Neural progenitor cell (in vitro differentiated cells): ENCODE measurements at regions not wholly inside any gene's neighbourhood (a gene's known extent, or its start where the extent isn't known, plus 50 kb on each side); places are given as distances from the start of the nearest gene placed in this dataset.

Experiments
- DNase-seq: peaks from one replicate; pipeline ENCODE4 v3.0.0-alpha.2; 2016; ENCODE audit warnings: low spot score
- H2AFZ ChIP-seq: fragments of 200-600 bp; sonication (generic); replicated peaks from 2 replicates; pipeline ENCODE4 v1.6.1; 2016; ENCODE audit warnings: antibody characterized with exemption
- H3F3A ChIP-seq: fragments of 200-600 bp; sonication (generic); 2 replicates; pipeline ENCODE4 v1.6.1; 2016; ENCODE audit warnings: antibody characterized with exemption, low read depth
- H3K27ac ChIP-seq: fragments of 200-600 bp; sonication (generic); 2 replicates; pipeline ENCODE4 v1.5.1; 2016; ENCODE audit warnings: mild to moderate bottlenecking
- H3K27me3 ChIP-seq: fragments of 200-600 bp; sonication (generic); 2 replicates; pipeline ENCODE4 v1.6.1; 2016; ENCODE audit warnings: mild to moderate bottlenecking, moderate library complexity
- H3K36me3 ChIP-seq: fragments of 200-600 bp; sonication (generic); 2 replicates; pipeline ENCODE4 v1.5.1; 2016
- H3K4me1 ChIP-seq: fragments of 200-600 bp; sonication (generic); 2 replicates; pipeline ENCODE4 v1.6.1; 2016; ENCODE audit warnings: mixed run types
- H3K4me2 ChIP-seq: fragments of 200-600 bp; sonication (generic); 2 replicates; pipeline ENCODE4 v1.6.1; 2016
- H3K4me3 ChIP-seq: fragments of 200-600 bp; sonication (generic); 2 replicates; pipeline ENCODE4 v1.5.1; 2016
- H3K79me2 ChIP-seq: fragments of 200-600 bp; sonication (generic); 2 replicates; pipeline ENCODE4 v1.6.1; 2016; ENCODE audit warnings: low read depth
- H3K9ac ChIP-seq: fragments of 200-600 bp; sonication (generic); 2 replicates; pipeline ENCODE4 v1.6.1; 2016
- H3K9me3 ChIP-seq: fragments of 200-600 bp; sonication (generic); 2 replicates; pipeline ENCODE4 v1.5.1; 2016; ENCODE audit warnings: low read depth
- H4K20me1 ChIP-seq: fragments of 200-600 bp; sonication (generic); 2 replicates; pipeline ENCODE4 v1.6.1; 2016; ENCODE audit warnings: low read depth
- H3K27ac Mint-ChIP-seq: 3 replicates; pipeline ENCODE4 v1.8.0; 2021; ENCODE audit warnings: mixed read lengths
- H3K27me3 Mint-ChIP-seq: 2 replicates; pipeline ENCODE4 v1.8.0; 2022; ENCODE audit warnings: low read depth, mild to moderate bottlenecking, inconsistent platforms, moderate library complexity, mixed read lengths; ENCODE audit not compliant: insufficient read depth
- H3K36me3 Mint-ChIP-seq: 3 replicates; pipeline ENCODE4 v1.8.0; 2021; ENCODE audit warnings: mixed read lengths
- H3K4me1 Mint-ChIP-seq: 3 replicates; pipeline ENCODE4 v1.8.0; 2021; ENCODE audit warnings: mixed read lengths
- H3K4me3 Mint-ChIP-seq: 3 replicates; pipeline ENCODE4 v1.8.0; 2021; ENCODE audit warnings: mild to moderate bottlenecking, moderate library complexity, mixed read lengths
- H3K9me3 Mint-ChIP-seq: 3 replicates; pipeline ENCODE4 v1.8.0; 2020; ENCODE audit warnings: mixed read lengths
- EZH2 ChIP-seq: fragments of 200-600 bp; sonication (generic); IDR thresholded peaks from 2 replicates; pipeline ENCODE4 v1.6.1; 2017; ENCODE audit warnings: antibody characterized with exemption, mild to moderate bottlenecking, moderate library complexity
- EZH2phosphoT487 ChIP-seq: fragments of 200-600 bp; sonication (generic); IDR thresholded peaks from 2 replicates; pipeline ENCODE4 v1.6.1; 2017; ENCODE audit warnings: antibody characterized with exemption
- TF ChIP-seq, protein P1 (sequence below): fragments of 200-600 bp; sonication (generic); IDR thresholded peaks from 2 replicates; pipeline ENCODE4 v1.5.1; 2017; ENCODE audit warnings: antibody characterized with exemption, mild to moderate bottlenecking

DNA sequence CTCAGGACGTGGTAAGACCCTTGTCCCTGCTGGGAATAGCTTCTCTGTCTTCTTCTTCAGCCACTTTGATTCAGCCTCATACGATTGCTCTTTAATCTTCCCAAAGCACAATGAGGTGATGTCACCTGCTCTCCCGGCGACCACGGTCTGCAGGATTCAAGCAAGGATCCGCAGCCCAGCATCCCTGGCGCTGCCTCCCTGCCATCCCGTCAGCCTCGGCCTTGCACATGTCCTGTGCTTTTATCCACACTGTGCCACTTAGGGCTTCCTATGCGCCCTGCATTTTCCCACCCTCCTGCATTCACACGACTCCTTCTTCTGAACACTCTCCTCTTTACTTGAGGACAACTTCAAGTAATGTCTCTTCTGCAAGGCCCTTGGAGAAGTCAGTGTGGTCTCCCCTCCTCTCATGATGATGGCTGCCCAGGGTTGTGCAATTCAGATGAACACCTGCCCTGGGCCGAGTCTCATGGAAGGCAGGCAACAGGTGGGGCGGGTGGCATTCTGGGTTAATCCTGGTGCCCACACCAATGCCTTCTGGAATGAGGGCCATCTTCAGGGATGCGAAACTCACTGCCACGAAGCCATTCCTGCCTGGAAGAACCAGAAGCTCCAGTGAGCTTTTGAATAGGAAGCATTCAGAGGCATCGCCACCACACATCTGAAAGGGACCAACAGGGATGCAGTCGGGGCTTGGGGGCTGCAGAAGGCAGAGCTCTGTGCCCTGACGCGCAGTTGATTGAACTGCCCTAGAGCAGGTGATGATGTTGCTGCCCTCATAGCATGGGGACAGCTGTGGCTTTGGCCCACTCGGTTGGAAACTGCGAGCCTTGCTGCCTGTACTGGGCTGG lies 287.5 kb downstream of the GLRX3 start:
- H3K27me3 Mint-ChIP-seq: peaks cover 3% of the 10 kb centered on the region
- H3K9me3 ChIP-seq: no peaks in the 10 kb centered on the region
- no peaks in the 10 kb centered on the region for H3K4me1 ChIP-seq
- no peak overlapping the region for H3K4me2 ChIP-seq
- no peak overlapping the region for H3K27ac ChIP-seq
- no peak overlapping the region for H3K4me3 Mint-ChIP-seq
- TF ChIP-seq, protein P1, sequence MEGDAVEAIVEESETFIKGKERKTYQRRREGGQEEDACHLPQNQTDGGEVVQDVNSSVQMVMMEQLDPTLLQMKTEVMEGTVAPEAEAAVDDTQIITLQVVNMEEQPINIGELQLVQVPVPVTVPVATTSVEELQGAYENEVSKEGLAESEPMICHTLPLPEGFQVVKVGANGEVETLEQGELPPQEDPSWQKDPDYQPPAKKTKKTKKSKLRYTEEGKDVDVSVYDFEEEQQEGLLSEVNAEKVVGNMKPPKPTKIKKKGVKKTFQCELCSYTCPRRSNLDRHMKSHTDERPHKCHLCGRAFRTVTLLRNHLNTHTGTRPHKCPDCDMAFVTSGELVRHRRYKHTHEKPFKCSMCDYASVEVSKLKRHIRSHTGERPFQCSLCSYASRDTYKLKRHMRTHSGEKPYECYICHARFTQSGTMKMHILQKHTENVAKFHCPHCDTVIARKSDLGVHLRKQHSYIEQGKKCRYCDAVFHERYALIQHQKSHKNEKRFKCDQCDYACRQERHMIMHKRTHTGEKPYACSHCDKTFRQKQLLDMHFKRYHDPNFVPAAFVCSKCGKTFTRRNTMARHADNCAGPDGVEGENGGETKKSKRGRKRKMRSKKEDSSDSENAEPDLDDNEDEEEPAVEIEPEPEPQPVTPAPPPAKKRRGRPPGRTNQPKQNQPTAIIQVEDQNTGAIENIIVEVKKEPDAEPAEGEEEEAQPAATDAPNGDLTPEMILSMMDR: no peak
- TF ChIP-seq EZH2phosphoT487 (no peak), EZH2 (no peak)
- H3F3A ChIP-seq: no peaks in the 10 kb centered on the region
- no peaks in the 10 kb centered on the region for H4K20me1 ChIP-seq
- no peak overlapping the region for H3K9ac ChIP-seq
- H3K36me3 ChIP-seq: no peaks in the 10 kb centered on the region
- no peak overlapping the region for H2AFZ ChIP-seq
- H3K27me3 ChIP-seq: no peaks in the 10 kb centered on the region
- H3K36me3 Mint-ChIP-seq: no peaks in the 10 kb centered on the region
- H3K9me3 Mint-ChIP-seq: peaks cover 2% of the 10 kb centered on the region
- H3K4me1 Mint-ChIP-seq: no peaks in the 10 kb centered on the region
- no peak for DNase-seq
- H3K4me3 ChIP-seq: no peak overlapping the region
- H3K79me2 ChIP-seq: no peaks in the 10 kb centered on the region
- H3K27ac Mint-ChIP-seq: no peak overlapping the region

DNA sequence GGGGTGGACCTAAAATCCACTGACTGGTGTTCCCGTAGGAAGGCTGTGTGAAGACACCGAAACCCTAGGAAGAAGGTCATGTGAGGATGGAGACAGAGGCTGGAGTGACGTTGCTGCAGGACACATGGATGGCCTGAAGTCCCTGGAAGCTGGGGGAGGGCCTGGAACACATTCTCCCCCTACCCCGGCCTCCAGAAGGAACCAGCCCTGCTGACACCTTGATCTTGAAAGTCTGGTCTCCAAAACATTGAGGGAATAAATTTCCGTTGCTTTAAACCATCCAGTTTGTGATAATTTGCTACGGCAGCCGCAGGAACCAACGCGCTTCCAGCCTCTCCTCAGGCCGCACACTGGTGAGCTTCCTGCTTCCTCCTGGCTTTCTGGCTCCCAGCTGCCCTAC lies 288.2 kb downstream of the GLRX3 start:
- Mint-ChIP-seq H3K27ac (no peak overlapping the region), H3K4me3 (no peak overlapping the region), H3K27me3 (peaks cover 3% of the 10 kb centered on the region), H3K9me3 (peaks cover 2% of the 10 kb centered on the region), H3K4me1 (no peaks in the 10 kb centered on the region), H3K36me3 (no peaks in the 10 kb centered on the region)
- Histone ChIP-seq H3K9me3 (no peaks in the 10 kb centered on the region), H3K4me3 (no peak overlapping the region), H3K4me1 (no peaks in the 10 kb centered on the region), H2AFZ (no peak overlapping the region), H3K79me2 (no peaks in the 10 kb centered on the region), H3K27ac (no peak overlapping the region), H3F3A (no peaks in the 10 kb centered on the region), H3K27me3 (no peaks in the 10 kb centered on the region), H3K4me2 (no peak overlapping the region), H3K36me3 (no peaks in the 10 kb centered on the region), H4K20me1 (no peaks in the 10 kb centered on the region), H3K9ac (no peak overlapping the region)
- no peak for DNase-seq
- TF ChIP-seq EZH2phosphoT487 (no peak), EZH2 (no peak)
- TF ChIP-seq, protein P1: no peak

DNA sequence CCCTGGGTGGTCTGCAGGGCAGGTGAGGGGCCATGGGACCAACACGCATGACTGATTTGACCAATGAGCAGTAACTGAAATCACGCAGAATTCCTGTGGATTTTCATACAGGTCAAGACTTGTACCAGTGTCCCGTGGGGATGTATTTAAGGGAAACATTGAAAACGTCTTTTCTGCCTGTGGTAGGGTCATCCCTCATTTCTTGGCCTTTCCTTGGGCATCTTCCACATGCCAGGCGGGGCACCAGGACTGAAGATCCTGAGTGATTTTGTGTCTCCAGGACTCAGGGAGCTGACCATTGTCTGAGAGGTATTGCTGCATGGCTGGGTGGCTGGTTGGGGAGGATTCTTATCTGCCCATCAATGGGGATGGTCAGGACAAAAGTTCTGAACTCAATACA lies 289.0 kb downstream of the GLRX3 start:
- Histone ChIP-seq H3K4me3 (no peak overlapping the region), H3K27ac (no peak overlapping the region), H2AFZ (no peak overlapping the region), H3K4me2 (no peak overlapping the region), H3K9ac (no peak overlapping the region), H3K79me2 (no peaks in the 10 kb centered on the region), H3K9me3 (no peaks in the 10 kb centered on the region), H3K27me3 (no peaks in the 10 kb centered on the region), H3K4me1 (no peaks in the 10 kb centered on the region), H3F3A (no peaks in the 10 kb centered on the region), H3K36me3 (no peaks in the 10 kb centered on the region), H4K20me1 (no peaks in the 10 kb centered on the region)
- H3K27me3 Mint-ChIP-seq: peaks cover 3% of the 10 kb centered on the region
- no peak overlapping the region for H3K4me3 Mint-ChIP-seq
- DNase-seq: no peak
- no peak overlapping the region for H3K27ac Mint-ChIP-seq
- no peaks in the 10 kb centered on the region for H3K36me3 Mint-ChIP-seq
- no peak for TF ChIP-seq EZH2
- H3K9me3 Mint-ChIP-seq: peaks cover 2% of the 10 kb centered on the region
- no peaks in the 10 kb centered on the region for H3K4me1 Mint-ChIP-seq

DNA sequence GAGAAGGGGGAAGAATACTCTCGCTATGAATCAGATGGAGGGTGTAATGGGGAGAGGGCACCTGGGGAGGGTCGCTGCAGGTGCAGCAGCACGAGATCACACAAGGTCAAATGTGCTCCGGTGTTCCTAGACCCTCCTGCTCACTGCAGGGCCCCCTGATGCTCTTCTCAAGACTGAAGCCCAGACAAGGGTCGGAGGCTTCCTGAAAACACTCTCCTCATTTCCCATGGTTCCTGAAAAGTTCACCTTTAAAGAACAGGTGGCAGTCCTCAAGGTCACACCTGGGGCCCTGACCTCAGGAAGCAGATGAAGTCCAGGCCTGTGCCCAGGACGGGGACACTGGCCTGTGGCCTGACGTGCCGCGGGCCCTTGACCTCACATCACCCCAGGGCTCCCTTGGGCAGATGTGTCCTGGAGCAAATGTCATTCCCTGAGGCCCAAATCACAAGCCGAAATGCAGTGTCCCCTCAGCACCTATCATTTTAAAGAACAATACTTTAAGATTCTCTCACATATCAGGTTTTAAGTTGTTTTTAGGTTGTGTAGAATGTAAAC lies 289.8 kb downstream of the GLRX3 start:
- H2AFZ ChIP-seq: no peak overlapping the region
- H3F3A ChIP-seq: no peaks in the 10 kb centered on the region
- H3K4me3 ChIP-seq: no peak overlapping the region
- Mint-ChIP-seq H3K36me3 (no peaks in the 10 kb centered on the region), H3K27ac (no peak overlapping the region), H3K4me3 (no peak overlapping the region), H3K27me3 (peaks cover 3% of the 10 kb centered on the region), H3K9me3 (peaks cover 2% of the 10 kb centered on the region), H3K4me1 (no peaks in the 10 kb centered on the region)
- H3K4me2 ChIP-seq: no peak overlapping the region
- H3K9ac ChIP-seq: no peak overlapping the region
- no peaks in the 10 kb centered on the region for H3K9me3 ChIP-seq
- no peaks in the 10 kb centered on the region for H3K27me3 ChIP-seq
- TF ChIP-seq, protein P1: no peak
- TF ChIP-seq EZH2 (no peak), EZH2phosphoT487 (no peak)
- H3K4me1 ChIP-seq: no peaks in the 10 kb centered on the region
- no peaks in the 10 kb centered on the region for H3K36me3 ChIP-seq
- no peak for DNase-seq
- H3K79me2 ChIP-seq: no peaks in the 10 kb centered on the region
- H3K27ac ChIP-seq: no peak overlapping the region
- no peaks in the 10 kb centered on the region for H4K20me1 ChIP-seq
